Left lung (tissue), 4 donors: ENCODE measurements at regions not wholly inside any gene's neighbourhood (a gene's known extent, or its start where the extent isn't known, plus 50 kb on each side); places are given as distances from the start of the nearest gene placed in this dataset.

Experiments
- ATAC-seq: fragments of 200-7000 bp; cut with Tn5 transposase; one replicate; pipeline ENCODE4 v1.9.1; 2020; ENCODE audit warnings: moderate library complexity
- DNase-seq, 4 donors: peaks; one replicate each; pipeline ENCODE4 v3.0.0-alpha.2; 2013 to 2020
- H3K27ac ChIP-seq, 2 donors: fragments of 200-600 bp; sonication (generic) in 1 of 2; one replicate each; pipeline versions ENCODE4 v1.5.0 to v1.8.0; 2020 to 2021
- H3K27me3 ChIP-seq, 2 donors: fragments of 200-600 bp; sonication (generic) in 1 of 2; one replicate each; pipeline versions ENCODE4 v1.5.0 to v1.8.0; 2020 to 2021
- H3K36me3 ChIP-seq, 2 donors: fragments of 200-600 bp; sonication (generic) in 1 of 2; one replicate each; pipeline versions ENCODE4 v1.5.0 to v1.8.0; 2020 to 2021
- H3K4me1 ChIP-seq, 2 donors: fragments of 200-600 bp; one replicate each; pipeline ENCODE4 v1.8.0; 2021
- H3K4me3 ChIP-seq, 2 donors: fragments of 200-600 bp; sonication (generic) in 1 of 2; one replicate each; pipeline versions ENCODE4 v1.5.0 to v1.8.0; 2020 to 2021; ENCODE audit warnings: mild to moderate bottlenecking in 1 of 2
- H3K9me3 ChIP-seq, 2 donors: fragments of 200-600 bp; sonication (generic) in 1 of 2; one replicate each; pipeline versions ENCODE4 v1.5.0 to v1.8.0; 2020 to 2021
- intact Hi-C, 2 donors: fragments of 100-400 bp; cut with DNase I; formaldehyde crosslinking; loops; one replicate each; pipeline versions ENCODE4 v1.11.2 to v1.14.2; 2022
- TF ChIP-seq, protein P1 (sequence below), 2 donors: fragments of 200-600 bp; sonication (generic) in 1 of 2; IDR thresholded peaks; one replicate each; pipeline versions ENCODE4 v1.5.0 to v1.8.0; 2021; ENCODE audit warnings: antibody characterized with exemption in 2 of 2
- donor health status: DM: no; HTN: yes; CAD: no.
- donor health status: DM: no; HTN: no; CAD: no.

- no peak for DNase-seq
- intact Hi-C loops, result no loop called here
- peaks cover 0 to 6% of the 10 kb centered on the region in 2 donors for H3K9me3 ChIP-seq
- H3K4me1 ChIP-seq, result no peaks in the 10 kb centered on the region
- no peaks in the 10 kb centered on the region for H3K27me3 ChIP-seq
- H3K4me3 ChIP-seq, result no peak overlapping the region
- no peaks in the 10 kb centered on the region for H3K36me3 ChIP-seq
- H3K27ac ChIP-seq, result no peak overlapping the region
- TF ChIP-seq, protein P1, sequence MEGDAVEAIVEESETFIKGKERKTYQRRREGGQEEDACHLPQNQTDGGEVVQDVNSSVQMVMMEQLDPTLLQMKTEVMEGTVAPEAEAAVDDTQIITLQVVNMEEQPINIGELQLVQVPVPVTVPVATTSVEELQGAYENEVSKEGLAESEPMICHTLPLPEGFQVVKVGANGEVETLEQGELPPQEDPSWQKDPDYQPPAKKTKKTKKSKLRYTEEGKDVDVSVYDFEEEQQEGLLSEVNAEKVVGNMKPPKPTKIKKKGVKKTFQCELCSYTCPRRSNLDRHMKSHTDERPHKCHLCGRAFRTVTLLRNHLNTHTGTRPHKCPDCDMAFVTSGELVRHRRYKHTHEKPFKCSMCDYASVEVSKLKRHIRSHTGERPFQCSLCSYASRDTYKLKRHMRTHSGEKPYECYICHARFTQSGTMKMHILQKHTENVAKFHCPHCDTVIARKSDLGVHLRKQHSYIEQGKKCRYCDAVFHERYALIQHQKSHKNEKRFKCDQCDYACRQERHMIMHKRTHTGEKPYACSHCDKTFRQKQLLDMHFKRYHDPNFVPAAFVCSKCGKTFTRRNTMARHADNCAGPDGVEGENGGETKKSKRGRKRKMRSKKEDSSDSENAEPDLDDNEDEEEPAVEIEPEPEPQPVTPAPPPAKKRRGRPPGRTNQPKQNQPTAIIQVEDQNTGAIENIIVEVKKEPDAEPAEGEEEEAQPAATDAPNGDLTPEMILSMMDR (IDR thresholded peaks at IDR 0.05), result no peak
- no peak for ATAC-seq
These were observed 125.7 kb upstream of the TMPRSS2 start for GRCh38 chr21:41633627-41634026.

- no peaks in the 10 kb centered on the region for H3K36me3 ChIP-seq
- ATAC-seq, result peak; percentile 17
- intact Hi-C loops, result no loop called here
- no peak overlapping the region for H3K4me3 ChIP-seq
- H3K4me1 ChIP-seq, result no peaks in the 10 kb centered on the region
- H3K27ac ChIP-seq, result no peak overlapping the region
- TF ChIP-seq, protein P1 (IDR thresholded peaks at IDR 0.05), result no peak
- no peaks in the 10 kb centered on the region for H3K27me3 ChIP-seq
- no peaks in the 10 kb centered on the region for H3K9me3 ChIP-seq
- no peak for DNase-seq
These were observed 125.0 kb upstream of the TMPRSS2 start for GRCh38 chr21:41632748-41633475.

- peak in 3 of 4 donors; percentile 68 to 89 (median 71) for DNase-seq
- Histone ChIP-seq H3K9me3 (no peaks in the 10 kb centered on the region), H3K27ac (no peak overlapping the region), H3K4me3 (no peak overlapping the region), H3K4me1 (no peaks in the 10 kb centered on the region), H3K27me3 (peaks cover 0 to 4% of the 10 kb centered on the region in 2 donors), H3K36me3 (no peaks in the 10 kb centered on the region)
- TF ChIP-seq, protein P1 (IDR thresholded peaks at IDR 0.05), result no peak
- peak; percentile 65 for ATAC-seq
- intact Hi-C loops, result no loop called here
These were observed 123.9 kb upstream of the TMPRSS2 start for GRCh38 chr21:41631564-41632461.

- Histone ChIP-seq H3K9me3 (no peaks in the 10 kb centered on the region), H3K4me3 (no peak overlapping the region), H3K27me3 (peaks cover 0 to 9% of the 10 kb centered on the region in 2 donors), H3K4me1 (no peaks in the 10 kb centered on the region), H3K36me3 (no peaks in the 10 kb centered on the region), H3K27ac (no peak overlapping the region)
- TF ChIP-seq, protein P1 (IDR thresholded peaks at IDR 0.05), result no peak
- intact Hi-C loops, result no loop called here
- ATAC-seq, result no peak
- no peak for DNase-seq
These were observed 123.0 kb upstream of the TMPRSS2 start for GRCh38 chr21:41630917-41631316.

- intact Hi-C loops, result no loop called here
- Histone ChIP-seq H3K27ac (no peak overlapping the region), H3K36me3 (no peaks in the 10 kb centered on the region), H3K9me3 (no peaks in the 10 kb centered on the region), H3K27me3 (peaks cover 0 to 12% of the 10 kb centered on the region in 2 donors), H3K4me3 (no peak overlapping the region), H3K4me1 (no peaks in the 10 kb centered on the region)
- TF ChIP-seq, protein P1 (IDR thresholded peaks at IDR 0.05), result no peak
- DNase-seq (no peak), ATAC-seq (no peak)
These were observed 122.3 kb upstream of the TMPRSS2 start for GRCh38 chr21:41630249-41630648.
